ENCODE measurements at regions not wholly inside any gene's neighbourhood (a gene's known extent, or its start where the extent isn't known, plus 50 kb on each side); places are given as distances from the start of the nearest gene placed in this dataset.

DNA sequence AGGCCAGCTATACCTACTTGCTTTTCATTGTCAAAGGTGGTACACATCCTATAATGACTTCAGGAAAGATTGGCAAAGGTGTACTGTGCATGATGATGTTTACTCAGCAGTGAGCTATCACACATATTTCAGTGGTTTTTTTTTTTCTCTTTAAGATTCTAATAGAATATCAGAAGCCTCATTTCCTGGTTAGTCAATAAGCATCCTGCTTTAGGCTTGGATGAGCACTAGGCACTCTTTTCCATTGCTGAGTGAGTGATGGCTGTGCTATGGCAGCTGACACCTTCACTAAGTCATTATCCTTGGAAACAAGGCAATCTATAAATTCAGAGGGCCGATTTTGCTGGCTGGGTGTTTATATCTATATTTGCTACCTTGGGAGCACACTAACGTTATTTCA, 161.1 kb upstream of the RASSF8 start:
- POLR2A ChIA-PET, result no interaction called here

DNA sequence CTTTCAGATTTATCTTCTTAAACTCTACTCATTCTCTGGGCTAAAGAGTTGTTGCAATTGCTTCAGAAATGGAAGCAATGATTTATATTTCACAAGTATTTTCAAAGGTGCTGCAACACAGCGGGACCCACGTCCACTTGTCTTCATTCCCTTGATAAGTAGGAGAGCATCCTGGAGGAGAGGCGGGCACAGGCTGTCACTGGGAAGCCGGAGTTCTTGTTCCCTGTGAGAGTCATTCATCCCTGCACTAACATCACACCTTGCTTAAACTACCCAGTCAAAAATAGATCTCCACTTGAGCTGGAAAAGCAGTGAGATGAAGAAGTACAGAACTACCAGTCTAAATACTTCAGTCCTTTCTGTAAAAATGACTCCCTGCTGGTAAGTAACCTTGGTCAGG, 160.5 kb upstream of the RASSF8 start:
- BruUV-seq (replicated peaks), result no TSS peak
- intact Hi-C loops (cut with micrococcal nuclease; ENCODE audit: unreplicated experiment), result no loop called here
- POLR2A ChIA-PET, result no interaction called here

More for the DNA sequence above, 161.1 kb upstream of the RASSF8 start:
- Histone ChIP-seq H3K9me3 (ENCODE audit: low read length) (no peaks in the 10 kb centered on the region), H3K4me2 (ENCODE audit: low read length) (no peak overlapping the region), H3K27ac (ENCODE audit: low read depth, low read length, poor library complexity, severe bottlenecking) (no peak overlapping the region), H4K20me1 (ENCODE audit: insufficient read depth, low read length) (no peaks in the 10 kb centered on the region), H3K79me2 (ENCODE audit: insufficient read depth, low read depth, low read length) (no peaks in the 10 kb centered on the region), H2AFZ (ENCODE audit: low read length) (no peak overlapping the region), H3K4me3 (ENCODE audit: low read depth, low read length, poor library complexity, severe bottlenecking) (no peak overlapping the region), H3K9me2 (ENCODE audit: insufficient read depth, low read length) (no peaks in the 10 kb centered on the region), H3K36me3 (ENCODE audit: insufficient read depth, low read length) (no peaks in the 10 kb centered on the region), H3K4me1 (ENCODE audit: insufficient read depth, low read length, poor library complexity, severe bottlenecking) (no peaks in the 10 kb centered on the region)
- intact Hi-C loops (cut with micrococcal nuclease; ENCODE audit: unreplicated experiment), result no loop called here
- no TSS peak for BruUV-seq (replicated peaks)
- DNase-seq (ENCODE audit: low spot score), result no peak
- TF ChIP-seq EZH2phosphoT487 (IDR thresholded peaks at IDR 0.05; ENCODE audit: borderline replicate concordance, low read depth, low read length), result no peak
- TF ChIP-seq, protein P1, sequence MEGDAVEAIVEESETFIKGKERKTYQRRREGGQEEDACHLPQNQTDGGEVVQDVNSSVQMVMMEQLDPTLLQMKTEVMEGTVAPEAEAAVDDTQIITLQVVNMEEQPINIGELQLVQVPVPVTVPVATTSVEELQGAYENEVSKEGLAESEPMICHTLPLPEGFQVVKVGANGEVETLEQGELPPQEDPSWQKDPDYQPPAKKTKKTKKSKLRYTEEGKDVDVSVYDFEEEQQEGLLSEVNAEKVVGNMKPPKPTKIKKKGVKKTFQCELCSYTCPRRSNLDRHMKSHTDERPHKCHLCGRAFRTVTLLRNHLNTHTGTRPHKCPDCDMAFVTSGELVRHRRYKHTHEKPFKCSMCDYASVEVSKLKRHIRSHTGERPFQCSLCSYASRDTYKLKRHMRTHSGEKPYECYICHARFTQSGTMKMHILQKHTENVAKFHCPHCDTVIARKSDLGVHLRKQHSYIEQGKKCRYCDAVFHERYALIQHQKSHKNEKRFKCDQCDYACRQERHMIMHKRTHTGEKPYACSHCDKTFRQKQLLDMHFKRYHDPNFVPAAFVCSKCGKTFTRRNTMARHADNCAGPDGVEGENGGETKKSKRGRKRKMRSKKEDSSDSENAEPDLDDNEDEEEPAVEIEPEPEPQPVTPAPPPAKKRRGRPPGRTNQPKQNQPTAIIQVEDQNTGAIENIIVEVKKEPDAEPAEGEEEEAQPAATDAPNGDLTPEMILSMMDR (conservative IDR thresholded peaks at IDR 0.05; ENCODE audit: low read length), result no peak
- CTCF ChIA-PET (ENCODE audit: unreplicated experiment), result no interaction called here

DNA sequence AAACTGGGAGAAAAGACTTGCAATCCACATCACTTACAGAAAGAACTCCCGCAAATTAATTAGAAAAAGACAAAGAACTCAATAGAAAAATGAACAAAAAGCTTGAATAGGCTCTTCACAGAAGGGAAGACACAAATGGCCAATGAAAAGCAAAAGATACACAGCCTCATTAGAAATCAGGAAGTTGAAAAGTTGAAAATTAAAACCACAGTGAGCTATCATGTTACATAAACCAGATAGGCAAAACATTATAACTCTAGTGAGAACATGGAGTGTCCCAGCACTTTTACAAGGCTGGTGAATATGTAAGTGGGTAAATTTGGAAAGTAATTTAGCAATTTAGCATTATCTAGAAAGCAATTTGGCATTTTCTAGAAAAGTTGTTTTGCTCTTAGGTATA, 158.4 kb upstream of the RASSF8 start:
- POLR2A ChIA-PET, result no interaction called here
- no peaks in the 10 kb centered on the region for H3K36me3 ChIP-seq (ENCODE audit: insufficient read depth, low read length)
- no peak for DNase-seq (ENCODE audit: low spot score)
- no peaks in the 10 kb centered on the region for H3K4me1 ChIP-seq (ENCODE audit: insufficient read depth, low read length, poor library complexity, severe bottlenecking)
- no peak for TF ChIP-seq EZH2phosphoT487 (IDR thresholded peaks at IDR 0.05; ENCODE audit: borderline replicate concordance, low read depth, low read length)
- TF ChIP-seq, protein P1 (conservative IDR thresholded peaks at IDR 0.05; ENCODE audit: low read length), result no peak
- BruUV-seq (replicated peaks), result no TSS peak
- no peaks in the 10 kb centered on the region for H4K20me1 ChIP-seq (ENCODE audit: insufficient read depth, low read length)
- intact Hi-C loops (cut with micrococcal nuclease; ENCODE audit: unreplicated experiment), result no loop called here
- H3K4me2 ChIP-seq (ENCODE audit: low read length), result no peak overlapping the region
- H3K9me2 ChIP-seq (ENCODE audit: insufficient read depth, low read length), result no peaks in the 10 kb centered on the region
- no peak overlapping the region for H3K4me3 ChIP-seq (ENCODE audit: low read depth, low read length, poor library complexity, severe bottlenecking)
- CTCF ChIA-PET (ENCODE audit: unreplicated experiment), result no interaction called here
- H3K9me3 ChIP-seq (ENCODE audit: low read length), result no peaks in the 10 kb centered on the region
- H3K27ac ChIP-seq (ENCODE audit: low read depth, low read length, poor library complexity, severe bottlenecking), result no peak overlapping the region
- no peak overlapping the region for H2AFZ ChIP-seq (ENCODE audit: low read length)
- H3K79me2 ChIP-seq (ENCODE audit: insufficient read depth, low read depth, low read length), result no peaks in the 10 kb centered on the region

More for the DNA sequence above, 160.5 kb upstream of the RASSF8 start:
- Histone ChIP-seq H2AFZ (ENCODE audit: low read length) (no peak overlapping the region), H3K9me2 (ENCODE audit: insufficient read depth, low read length) (no peaks in the 10 kb centered on the region), H3K4me1 (ENCODE audit: insufficient read depth, low read length, poor library complexity, severe bottlenecking) (no peaks in the 10 kb centered on the region), H3K79me2 (ENCODE audit: insufficient read depth, low read depth, low read length) (no peaks in the 10 kb centered on the region), H3K36me3 (ENCODE audit: insufficient read depth, low read length) (no peaks in the 10 kb centered on the region), H3K4me3 (ENCODE audit: low read depth, low read length, poor library complexity, severe bottlenecking) (no peak overlapping the region), H3K9me3 (ENCODE audit: low read length) (no peaks in the 10 kb centered on the region), H4K20me1 (ENCODE audit: insufficient read depth, low read length) (no peaks in the 10 kb centered on the region), H3K4me2 (ENCODE audit: low read length) (no peak overlapping the region), H3K27ac (ENCODE audit: low read depth, low read length, poor library complexity, severe bottlenecking) (no peak overlapping the region)
- DNase-seq (ENCODE audit: low spot score), result no peak
- TF ChIP-seq, protein P1 (conservative IDR thresholded peaks at IDR 0.05; ENCODE audit: low read length), result no peak
- TF ChIP-seq EZH2phosphoT487 (IDR thresholded peaks at IDR 0.05; ENCODE audit: borderline replicate concordance, low read depth, low read length), result no peak
- CTCF ChIA-PET (ENCODE audit: unreplicated experiment), result no interaction called here
